GM11168 (cell line): ENCODE measurements at regions not wholly inside any gene's neighbourhood (a gene's known extent, or its start where the extent isn't known, plus 50 kb on each side); places are given as distances from the start of the nearest gene placed in this dataset.
"Not testable (repeated sequence)": the region's sequence is repeated elsewhere in the genome, so short reads cannot be mapped to it uniquely, and the experiment has no call there.

Experiments used
- in situ Hi-C: fragments of 300-500 bp; cut with MboI; formaldehyde crosslinking; loops from one replicate; pipeline ENCODE4 v1.12.0; 2022; ENCODE audit warnings: low sequenced_read_pairs; ENCODE audit not compliant: unreplicated experiment

- in situ Hi-C loops, result no loop called here
These were observed 1612.1 kb upstream of the WWC1 start for GRCh38 chr5:166679331-166679730.

GRCh38 chr5:166695326-166695725 lies 1596.1 kb upstream of the WWC1 start:
- in situ Hi-C loops, result no loop called here

- in situ Hi-C loops, result no loop called here
These were observed 1583.2 kb upstream of the WWC1 start for GRCh38 chr5:166708291-166708690.

- in situ Hi-C loops, result no loop called here
These were observed 1581.8 kb upstream of the WWC1 start for GRCh38 chr5:166709691-166710090.

- in situ Hi-C loops, result no loop called here
These were observed 1581.2 kb upstream of the WWC1 start for GRCh38 chr5:166710271-166710670.

GRCh38 chr5:166712447-166713185 lies 1578.8 kb upstream of the WWC1 start:
- in situ Hi-C loops, result no loop called here

- in situ Hi-C loops, result no loop called here
These were observed 1578.2 kb upstream of the WWC1 start for GRCh38 chr5:166713295-166713694.

GRCh38 chr5:166716856-166717492 lies 1574.5 kb upstream of the WWC1 start:
- in situ Hi-C loops, result no loop called here

GRCh38 chr5:166719991-166720390 lies 1571.5 kb upstream of the WWC1 start:
- in situ Hi-C loops, result no loop called here

GRCh38 chr5:166722939-166723338 lies 1568.5 kb upstream of the WWC1 start:
- in situ Hi-C loops, result no loop called here

- in situ Hi-C loops, result no loop called here
These were observed 1567.2 kb upstream of the WWC1 start for GRCh38 chr5:166724284-166724683.

GRCh38 chr5:166725593-166725992 lies 1565.9 kb upstream of the WWC1 start:
- in situ Hi-C loops, result no loop called here

GRCh38 chr5:166726406-166726805 lies 1565.0 kb upstream of the WWC1 start:
- in situ Hi-C loops, result no loop called here

GRCh38 chr5:166742951-166743350 lies 1548.5 kb upstream of the WWC1 start:
- in situ Hi-C loops, result not testable (repeated sequence)

GRCh38 chr5:166746506-166746905 lies 1544.9 kb upstream of the WWC1 start:
- in situ Hi-C loops, result no loop called here

- in situ Hi-C loops, result no loop called here
These were observed 1541.1 kb upstream of the WWC1 start for GRCh38 chr5:166750376-166750775.

GRCh38 chr5:166758151-166758550 lies 1533.3 kb upstream of the WWC1 start:
- in situ Hi-C loops, result no loop called here

GRCh38 chr5:166767858-166768257 lies 1523.6 kb upstream of the WWC1 start:
- in situ Hi-C loops, result no loop called here

- in situ Hi-C loops, result no loop called here
These were observed 1522.9 kb upstream of the WWC1 start for GRCh38 chr5:166768536-166768935.

GRCh38 chr5:166772770-166773169 lies 1518.7 kb upstream of the WWC1 start:
- in situ Hi-C loops, result no loop called here

- in situ Hi-C loops, result no loop called here
These were observed 1509.7 kb upstream of the WWC1 start for GRCh38 chr5:166781737-166782136.

GRCh38 chr5:166784545-166785078 lies 1506.8 kb upstream of the WWC1 start:
- in situ Hi-C loops, result no loop called here
